GM19328 (cell line): ENCODE measurements at regions not wholly inside any gene's neighbourhood (a gene's known extent, or its start where the extent isn't known, plus 50 kb on each side); places are given as distances from the start of the nearest gene placed in this dataset.

Experiments
- ATAC-seq: cut with Tn5 transposase; IDR thresholded peaks from one replicate; pipeline ENCODE4 v1.9.1; 2021; ENCODE audit warnings: mild to moderate bottlenecking, moderate library complexity; ENCODE audit not compliant: unreplicated experiment

DNA sequence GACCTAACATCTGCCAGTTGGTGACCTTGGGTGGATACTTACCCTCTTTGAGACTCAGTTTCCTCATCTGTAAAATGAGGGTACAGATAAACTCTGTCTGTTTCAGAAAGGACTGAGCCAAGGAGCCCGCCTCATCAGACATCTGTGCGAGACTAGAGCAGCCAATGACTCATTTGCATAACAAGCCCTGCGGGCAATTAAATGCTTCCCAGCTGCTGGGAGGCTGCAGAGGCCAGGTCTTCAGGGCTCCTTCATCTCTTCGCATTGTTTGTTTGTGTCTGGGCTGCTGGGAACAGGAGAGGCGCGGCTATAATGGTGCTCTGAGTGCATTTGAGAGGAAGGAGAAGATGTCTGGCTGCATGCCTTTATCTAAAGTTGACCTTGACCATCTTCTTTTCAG, 85.0 kb downstream of the ADRA2C start:
- no peak for ATAC-seq

DNA sequence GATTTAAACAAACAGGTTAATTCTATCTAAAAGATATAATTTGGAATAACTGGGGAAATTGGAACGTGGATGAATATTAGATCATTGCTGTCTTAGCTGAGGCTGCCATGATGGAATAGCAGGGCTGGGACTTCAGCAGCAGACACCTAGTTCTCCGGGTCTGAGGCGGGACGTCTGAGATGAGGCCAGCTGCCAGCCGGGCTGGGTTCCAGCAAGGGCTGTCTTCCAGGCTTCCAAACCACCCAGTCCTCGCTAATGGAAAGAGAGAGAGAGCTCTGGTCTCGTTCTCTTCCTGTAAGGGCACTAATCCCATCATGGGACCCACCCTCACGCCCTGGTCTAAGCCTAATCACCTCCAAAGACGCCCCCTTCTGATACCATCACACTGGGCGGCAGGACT, 85.7 kb downstream of the ADRA2C start:
- no peak for ATAC-seq

DNA sequence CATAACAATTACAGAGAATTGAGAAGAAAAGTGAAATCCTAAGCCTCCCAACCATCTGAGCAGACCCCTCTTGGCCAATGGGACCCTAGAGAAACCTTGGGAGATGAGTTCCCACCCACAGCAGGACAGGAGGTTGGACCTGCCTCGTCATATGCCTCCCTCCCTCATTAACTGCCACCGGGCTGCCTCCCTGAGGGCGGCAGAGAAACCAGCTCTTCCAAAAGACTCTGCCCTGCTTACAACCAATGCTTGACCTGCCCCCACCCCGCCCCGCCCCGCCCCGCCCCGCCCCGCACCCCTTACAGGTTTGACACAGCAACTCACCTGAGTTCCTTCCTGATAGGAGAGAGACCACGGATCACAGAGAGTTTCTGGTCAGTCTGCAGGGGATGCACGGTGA, 86.1 kb downstream of the ADRA2C start:
- ATAC-seq, result no peak

DNA sequence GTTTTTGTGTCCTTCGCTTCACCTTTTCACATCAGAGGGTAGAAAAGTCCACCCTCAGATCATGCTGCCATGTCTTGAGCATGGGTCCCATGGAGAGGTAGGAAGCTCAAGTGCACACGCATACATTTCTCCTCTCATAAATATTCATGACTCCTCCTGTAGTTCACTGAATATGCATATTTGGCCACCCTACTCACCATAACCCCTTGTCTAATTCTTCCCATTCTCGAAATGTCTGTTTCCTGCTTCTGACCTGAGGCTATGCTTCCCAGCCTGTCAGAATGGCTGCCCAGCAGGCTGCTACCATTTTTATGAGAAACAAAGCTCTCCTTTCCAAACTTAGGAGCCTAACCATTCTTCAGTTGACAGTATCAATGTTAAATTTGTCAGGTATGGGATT, 86.5 kb downstream of the ADRA2C start:
- no peak for ATAC-seq

DNA sequence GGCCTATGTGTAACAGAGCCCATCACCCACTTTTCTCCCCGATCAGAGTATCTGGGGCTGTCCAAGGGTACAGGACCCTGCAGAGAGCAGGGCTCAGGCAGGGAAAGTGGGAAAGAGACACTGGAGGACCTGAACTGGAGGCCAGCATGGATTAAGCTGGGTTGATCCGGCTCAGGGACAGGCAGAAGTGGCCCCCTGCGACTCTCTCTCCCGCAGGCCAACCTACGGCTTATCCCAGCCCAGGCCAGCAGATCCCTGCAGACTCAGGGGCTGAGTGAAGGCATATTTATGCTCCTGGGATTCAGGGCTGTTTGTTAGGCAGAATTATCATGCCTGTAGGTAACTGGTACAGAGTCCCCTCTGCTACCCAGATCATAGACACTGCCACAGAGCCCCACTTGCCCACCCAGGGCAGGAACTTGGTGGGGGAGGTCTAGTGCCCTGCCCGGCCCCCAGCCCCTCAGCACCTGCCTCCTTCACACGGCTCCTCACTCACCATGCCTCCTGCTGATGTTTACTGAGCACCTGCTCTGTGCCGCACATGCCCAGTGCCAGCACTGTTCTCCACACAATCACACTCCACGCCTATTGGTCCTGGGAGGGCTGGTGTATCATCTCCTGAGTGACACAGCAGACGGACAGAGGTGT, 87.3 kb downstream of the ADRA2C start:
- ATAC-seq, result no peak

DNA sequence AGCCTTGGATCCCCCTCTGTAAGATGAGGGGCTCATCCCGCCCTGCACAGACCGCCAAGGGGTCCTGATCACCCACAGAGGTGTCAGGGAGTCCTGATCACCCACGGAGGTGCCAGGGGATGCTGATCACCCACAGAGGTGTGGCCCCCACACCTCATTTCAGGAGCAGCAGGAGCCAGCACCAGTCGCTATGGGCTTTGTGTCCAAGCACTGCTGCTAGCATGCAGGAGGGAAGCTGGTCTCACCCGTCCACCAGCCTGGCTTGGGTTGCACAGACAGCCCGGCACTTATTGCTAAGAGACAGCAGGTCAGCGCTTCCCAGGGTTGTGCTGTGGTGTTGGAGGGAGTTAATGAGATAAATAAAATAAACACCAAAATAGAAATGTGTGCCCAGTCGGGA, 88.5 kb downstream of the ADRA2C start:
- ATAC-seq, result no peak

DNA sequence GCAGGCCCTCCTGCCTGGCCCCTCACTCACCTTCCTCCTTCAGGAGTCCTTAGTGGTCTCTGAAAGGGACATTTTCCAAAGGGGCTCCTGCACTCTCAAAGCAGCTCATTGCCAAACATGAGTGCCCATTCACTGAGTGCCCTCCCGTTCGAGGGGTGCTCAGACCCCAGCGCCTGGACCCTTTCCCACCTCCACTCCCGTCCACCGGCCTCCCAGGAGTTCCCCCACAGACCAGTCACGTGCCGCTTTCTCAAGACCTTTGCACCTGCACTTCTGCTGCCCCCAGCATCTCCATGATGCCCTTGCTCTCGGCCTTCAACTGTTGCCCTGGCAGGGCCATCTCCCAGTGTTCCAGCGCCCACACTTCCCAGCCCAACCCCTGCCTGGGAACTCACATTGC, 89.5 kb downstream of the ADRA2C start:
- ATAC-seq, result no peak

DNA sequence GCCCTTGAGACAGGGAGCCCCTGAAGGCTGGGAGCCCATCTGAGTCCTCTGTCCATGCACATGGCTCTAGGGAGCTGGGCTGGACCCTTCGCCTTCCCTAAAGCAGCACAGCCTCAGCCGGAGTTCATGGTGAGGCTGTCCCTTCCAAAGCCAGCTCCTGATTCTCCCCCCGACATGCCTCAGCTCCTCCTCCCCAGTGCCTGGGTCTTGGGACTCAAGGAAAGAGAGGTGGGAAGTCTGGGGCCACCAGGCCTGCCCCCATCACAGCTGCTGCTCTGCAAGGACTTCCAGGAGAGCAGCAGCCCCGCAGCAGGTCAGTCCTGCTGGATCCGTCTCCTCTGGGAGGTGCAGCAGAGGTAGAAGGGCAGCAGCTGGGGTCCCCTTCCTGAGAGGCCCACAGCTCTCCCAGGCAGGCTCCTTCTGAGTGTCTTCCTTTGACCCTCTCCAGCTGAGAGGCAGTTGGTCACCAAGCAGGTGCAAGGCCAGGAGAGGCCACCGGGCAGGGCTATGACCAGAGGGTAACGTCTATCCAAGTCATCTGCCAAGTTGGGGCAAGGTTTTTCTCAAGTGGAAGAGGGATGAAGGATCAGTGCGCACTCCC, 90.5 kb downstream of the ADRA2C start:
- ATAC-seq, result no peak

DNA sequence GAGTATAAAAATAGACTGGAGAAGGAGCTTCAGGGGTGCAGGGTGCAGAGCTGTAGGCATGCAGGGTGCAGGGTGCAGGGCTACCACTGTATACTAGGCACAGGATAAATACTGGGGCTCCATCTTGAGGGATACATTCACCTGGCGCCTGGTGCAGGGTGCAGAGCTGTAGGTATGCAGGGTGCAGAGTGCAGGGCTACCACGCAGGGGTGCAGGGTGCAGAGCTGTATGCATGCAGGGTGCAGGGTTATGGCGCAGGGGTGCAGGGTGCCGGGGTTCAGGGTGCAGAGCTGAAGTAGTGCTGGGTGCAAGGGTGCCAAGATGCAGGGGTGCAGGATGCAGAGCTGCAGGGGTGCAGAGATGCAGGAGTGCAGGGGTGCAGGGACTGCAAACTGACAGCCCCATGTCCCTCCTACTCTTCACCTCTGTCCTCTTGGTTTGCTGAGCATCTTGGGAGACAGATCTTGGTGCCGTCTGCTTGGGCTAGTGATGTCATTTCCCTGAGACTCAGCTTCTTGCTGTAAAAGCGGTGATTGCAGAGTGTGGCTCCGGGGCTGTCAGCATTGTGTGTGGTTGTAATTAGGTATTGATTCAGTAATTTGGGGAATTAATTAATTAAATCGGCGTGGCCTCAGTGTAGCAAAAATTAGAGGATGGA, 91.2 kb downstream of the ADRA2C start:
- ATAC-seq, result no peak

DNA sequence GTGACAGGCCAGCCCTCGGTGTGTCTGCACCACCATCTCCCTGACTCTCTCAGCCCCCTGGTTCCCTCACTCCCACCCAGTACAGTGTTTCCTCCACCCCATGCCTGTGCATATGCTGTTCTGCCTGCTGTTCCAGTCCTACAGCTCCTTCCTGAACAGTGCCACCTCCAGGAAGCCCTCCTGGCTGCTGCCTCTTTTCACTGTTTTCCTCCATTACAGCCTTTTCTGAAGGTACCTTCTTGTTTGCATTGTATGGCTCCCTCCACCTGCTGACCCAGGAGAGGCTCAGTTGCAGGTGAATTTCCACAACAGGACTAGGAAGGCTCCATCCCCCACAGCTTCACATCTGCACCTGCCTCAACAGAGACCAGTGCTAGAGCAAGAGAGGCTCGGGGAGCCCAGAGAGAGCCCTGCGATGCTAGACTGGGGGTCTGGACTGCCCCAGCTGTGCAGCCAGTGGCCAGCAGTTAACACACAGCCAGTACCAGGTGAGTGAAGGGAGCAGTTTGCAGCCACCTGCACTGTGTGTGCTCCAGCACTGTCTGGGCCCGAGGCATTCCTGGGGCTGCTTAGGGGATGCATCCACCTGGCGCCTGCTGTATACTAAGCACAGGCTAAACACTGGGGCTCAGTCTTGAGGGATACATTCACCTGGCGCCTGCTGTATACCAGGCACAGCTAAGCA, 92.0 kb downstream of the ADRA2C start:
- ATAC-seq, result no peak

DNA sequence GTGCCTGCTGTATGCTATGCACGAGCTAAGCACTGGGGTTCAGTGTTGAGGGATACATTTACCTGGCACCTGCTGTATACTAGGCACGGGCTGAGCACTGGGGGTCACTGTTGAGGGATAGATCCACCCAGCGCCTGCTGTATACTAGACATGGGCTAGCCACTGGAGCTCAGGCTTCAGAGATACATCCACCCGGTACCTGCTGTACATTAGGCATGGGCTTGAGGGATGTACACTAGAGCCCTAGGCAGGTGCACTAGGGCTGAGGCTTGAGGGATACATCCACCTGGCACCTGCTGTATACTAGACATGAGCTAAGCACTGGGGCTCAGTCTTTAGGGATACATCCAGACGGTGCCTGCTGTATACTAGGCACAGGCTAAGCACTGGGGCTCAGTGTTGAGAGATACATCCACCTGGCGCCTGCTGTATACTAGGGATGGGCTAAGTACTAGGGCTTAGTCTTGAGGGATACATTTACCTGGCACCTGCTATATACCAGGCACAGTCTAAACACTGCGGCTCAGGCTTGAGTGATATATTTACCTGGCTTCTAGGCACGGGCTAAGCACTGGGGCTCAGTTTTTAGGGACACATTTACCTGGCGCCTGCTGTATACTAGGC, 92.7 kb downstream of the ADRA2C start:
- ATAC-seq, result no peak

DNA sequence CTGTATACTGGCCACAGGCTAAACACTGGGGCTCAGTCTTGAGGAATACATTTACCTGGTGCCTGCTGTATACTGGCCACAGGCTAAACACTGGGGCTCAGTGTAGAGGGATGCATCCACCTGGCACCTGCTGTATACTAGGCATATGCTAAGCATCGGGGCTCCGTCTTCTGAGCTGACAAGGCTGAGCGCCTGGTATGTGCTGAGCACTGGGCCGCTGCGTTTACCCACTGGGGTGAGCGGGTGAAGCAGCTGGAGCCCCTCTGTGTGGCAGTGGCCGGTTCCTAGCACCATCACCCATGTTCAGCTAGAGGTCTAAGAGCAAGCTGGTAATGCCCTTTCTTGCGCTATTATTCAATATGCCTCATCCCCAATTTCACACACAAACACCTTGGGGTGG, 93.4 kb downstream of the ADRA2C start:
- no peak for ATAC-seq

DNA sequence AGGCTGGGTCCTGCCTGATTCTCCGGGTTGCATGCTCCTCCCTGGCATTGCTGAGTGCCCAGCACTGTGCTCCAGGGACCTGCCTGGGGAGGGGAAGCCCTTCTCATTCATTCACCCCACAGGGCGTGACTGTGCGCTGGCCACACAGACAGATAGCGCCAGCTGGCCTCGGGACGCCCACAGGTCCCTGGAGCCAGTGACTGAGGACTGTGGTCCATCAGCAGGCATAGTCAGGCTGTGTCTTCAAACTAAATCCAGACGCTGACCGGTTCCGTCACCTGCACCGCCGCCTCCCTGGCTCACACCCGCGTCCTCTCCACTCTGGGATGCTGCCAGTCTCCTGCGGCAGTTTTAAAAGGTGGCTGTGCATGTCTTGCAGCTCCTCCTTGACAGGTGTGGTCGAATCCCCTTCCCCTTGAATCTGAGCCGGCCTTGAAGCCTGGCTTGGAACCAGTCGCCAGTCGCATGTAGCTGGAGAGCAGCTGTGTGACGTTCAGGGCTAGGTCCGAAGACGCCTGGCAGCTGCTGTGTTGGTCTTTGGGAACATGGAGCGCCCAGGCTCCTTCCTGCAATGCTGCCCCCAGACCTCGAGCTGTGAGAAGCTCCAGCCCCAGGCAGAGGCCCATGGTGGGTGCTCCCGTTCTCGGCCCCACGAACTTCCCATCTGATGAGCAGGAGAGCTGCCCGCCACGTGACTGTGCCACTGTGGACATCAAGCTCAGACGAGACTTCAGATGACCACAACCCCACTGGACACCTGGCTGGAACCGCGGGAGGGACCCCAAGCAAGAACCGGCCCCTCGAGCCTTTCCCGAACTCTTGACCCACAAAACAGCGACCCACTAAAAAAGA, 94.1 kb downstream of the ADRA2C start:
- no peak for ATAC-seq

DNA sequence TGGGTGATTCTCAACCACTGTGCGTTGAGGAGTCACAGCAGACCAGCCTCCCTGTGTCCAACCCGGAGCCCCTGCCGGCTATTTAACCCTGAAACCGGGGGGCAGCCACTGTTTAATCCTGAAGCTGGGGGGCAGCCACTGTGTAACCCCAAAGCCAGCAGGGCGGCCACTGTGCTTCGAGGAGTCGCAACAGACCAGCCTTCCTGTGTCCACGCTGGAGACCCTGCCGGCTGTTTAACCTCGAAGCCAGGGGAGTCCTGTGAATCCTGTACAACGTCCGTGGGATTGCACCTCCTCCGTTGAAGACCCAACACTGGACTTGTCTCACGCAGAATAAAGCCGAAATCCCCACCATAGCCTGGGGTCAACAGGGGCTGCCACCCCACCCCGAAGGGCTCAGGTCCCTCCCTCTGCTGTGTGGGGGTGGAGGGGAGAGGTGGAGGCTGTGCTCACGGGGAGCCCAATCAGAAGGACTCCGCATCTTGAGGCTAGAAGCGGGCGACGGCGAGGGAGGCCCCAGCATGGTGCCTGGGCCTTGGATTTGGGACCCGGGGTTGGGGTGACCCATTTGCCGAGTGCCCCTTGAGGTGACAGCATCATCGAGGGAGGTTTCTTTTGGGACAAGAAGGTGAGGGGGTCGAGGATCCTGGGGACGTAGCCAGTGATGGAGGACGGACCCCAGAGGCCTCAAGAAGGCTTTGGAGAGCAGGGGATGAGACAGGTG, 94.9 kb downstream of the ADRA2C start:
- no peak for ATAC-seq

DNA sequence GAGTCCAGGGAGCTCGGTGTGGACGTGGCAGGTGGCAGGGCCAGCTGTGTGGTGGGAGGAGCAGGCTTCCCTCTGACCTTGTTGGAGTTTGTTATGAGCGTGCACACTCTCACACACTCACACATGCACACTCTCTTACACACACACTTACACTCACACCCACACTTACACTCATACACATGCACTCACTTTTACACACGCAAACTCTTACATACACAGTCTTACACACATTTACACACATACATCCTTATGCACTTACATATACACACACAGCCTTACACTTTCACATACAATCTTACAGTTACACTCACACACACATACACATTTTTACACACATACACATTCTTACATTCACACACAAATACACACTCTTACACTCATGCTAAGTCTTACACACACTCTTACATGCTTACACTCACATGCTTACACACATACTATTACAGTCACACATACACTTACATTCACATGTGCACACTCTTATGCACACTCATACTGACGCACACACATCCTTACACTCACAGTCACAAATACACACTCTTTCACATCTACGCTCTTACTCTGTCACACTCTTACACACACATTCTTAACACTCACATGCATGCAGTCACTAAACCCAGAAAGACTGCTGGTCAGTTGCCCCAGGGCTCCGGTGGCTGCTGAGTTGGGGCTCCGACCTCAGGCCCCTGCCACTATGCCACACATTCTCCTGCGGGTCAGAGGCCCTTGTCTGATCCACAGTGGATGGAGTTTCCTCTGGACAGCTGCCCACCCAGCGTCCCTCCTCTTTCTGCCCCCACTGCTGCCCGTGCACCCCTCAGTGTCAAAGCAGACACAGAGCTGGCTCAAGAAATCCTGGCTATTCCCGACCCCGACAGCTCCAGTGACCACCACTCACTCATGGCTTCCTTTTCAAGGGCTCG, 95.8 kb downstream of the ADRA2C start:
- ATAC-seq, result no peak

DNA sequence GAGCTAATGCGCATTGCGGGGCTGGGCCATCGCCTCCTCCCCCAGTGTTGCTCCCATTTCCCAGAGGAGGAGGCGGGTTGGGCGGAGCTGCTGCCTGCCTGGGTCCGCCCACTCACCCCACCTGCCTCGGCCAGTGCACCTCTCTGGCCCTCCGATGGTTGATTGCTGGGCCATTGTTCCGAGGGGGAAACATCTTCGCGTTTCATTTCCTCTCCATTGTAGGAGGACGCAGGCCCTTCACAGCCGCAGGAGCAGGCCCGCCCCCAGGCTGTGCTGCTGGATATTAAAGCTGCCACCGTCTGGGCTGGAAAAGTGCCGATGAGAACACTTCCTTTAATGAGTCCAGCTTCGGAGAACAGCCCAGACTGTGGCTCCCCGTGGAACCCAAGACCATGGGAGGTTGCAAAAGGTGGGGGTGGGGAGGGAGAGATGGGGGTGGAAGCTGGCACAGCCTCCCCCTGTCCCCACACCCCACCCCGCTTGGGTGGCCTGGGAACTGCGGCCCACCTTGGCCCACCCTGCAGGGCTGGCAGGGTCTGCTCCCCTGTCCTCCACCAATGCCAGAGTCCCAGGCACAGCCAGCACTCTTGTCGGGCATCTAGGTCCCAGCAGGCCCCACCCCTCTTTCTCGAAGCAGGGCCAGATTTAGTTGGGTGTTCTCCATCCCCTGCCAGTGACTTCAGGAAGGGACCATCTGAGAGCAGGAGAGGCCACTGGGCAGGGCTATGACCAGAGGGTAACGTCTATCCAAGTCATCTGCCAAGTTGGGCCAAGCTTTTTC, 96.6 kb downstream of the ADRA2C start:
- no peak for ATAC-seq

DNA sequence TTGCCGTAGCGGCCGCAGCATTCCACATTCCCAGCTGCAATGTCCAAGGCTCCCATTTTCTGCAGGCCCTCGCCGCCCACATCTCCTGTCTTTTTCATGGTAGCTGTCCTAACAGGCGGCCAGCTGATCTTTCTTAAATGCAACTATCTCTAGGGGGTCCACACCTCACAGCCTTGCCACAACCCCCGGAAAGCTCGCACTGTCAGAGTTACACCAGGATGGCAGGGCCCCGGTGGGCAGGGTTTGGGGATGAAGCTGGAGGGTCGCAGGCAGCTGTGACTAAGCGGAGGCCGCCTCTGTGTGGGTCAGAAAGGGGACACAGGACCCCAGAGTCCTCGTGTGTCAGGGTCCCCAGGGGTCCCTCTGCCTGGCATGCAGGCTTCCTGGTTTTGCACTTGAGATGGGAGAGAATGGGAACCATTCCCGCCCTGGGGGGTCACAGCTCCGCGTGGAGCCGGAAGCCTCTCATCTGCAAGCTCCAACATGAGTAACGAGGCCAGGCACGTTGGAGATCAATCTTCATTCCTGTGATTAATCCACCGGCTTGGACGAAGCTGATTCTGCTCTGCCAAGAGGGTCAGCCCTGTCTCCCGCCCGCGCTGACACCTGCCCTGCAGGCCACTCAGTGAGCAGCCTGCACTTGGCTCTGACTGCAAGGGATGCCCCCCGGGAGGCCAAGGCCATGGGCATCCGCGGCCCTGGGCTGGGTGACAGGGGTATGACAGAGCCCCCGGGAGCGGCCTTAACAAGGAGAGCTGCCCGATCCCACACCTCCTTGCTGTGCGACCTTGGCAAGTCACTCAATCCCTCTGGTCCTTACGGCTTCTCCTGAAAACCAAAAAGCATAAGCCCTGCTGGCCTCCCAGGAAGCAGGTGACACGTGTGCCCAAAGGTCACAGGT, 97.9 kb downstream of the ADRA2C start:
- no peak for ATAC-seq
